HepG2 (cell line): ENCODE measurements at regions not wholly inside any gene's neighbourhood (a gene's known extent, or its start where the extent isn't known, plus 50 kb on each side); places are given as distances from the start of the nearest gene placed in this dataset.

Source experiments
- CCAR2 ChIP-seq: fragments of 200-400 bp; formaldehyde crosslinking; optimal IDR thresholded peaks from 2 replicates; pipeline ENCODE3; 2018; ENCODE audit warnings: low read depth, mild to moderate bottlenecking, low read length, moderate library complexity
- CREM ChIP-seq, 2 experiments: sonication (generic) in 1 of 2; formaldehyde crosslinking in 1 of 2; IDR thresholded peaks; 2 replicates each; pipeline versions ENCODE4 v1.4.0 to v1.6.1; 2016 to 2020; ENCODE audit warnings: antibody characterized with exemption in 1 of 2, mild to moderate bottlenecking in 1 of 2, missing genetic modification reagents in 1 of 2
- CTCF ChIP-seq: sonication (generic); formaldehyde crosslinking; IDR thresholded peaks from 2 replicates; pipeline ENCODE4 v1.5.0; 2020; ENCODE audit warnings: mild to moderate bottlenecking, missing genetic modification reagents, moderate library complexity
- IRF2 ChIP-seq: IDR thresholded peaks from 2 replicates; pipeline ENCODE4 v1.6.1; 2018; ENCODE audit warnings: missing genetic modification reagents, missing compliant biosample characterization
- JUND ChIP-seq: sonication (generic); formaldehyde crosslinking; IDR thresholded peaks from 2 replicates; pipeline ENCODE4 v1.8.0; 2022; ENCODE audit warnings: mild to moderate bottlenecking, missing genetic modification reagents
- KLF9 ChIP-seq: IDR thresholded peaks from 2 replicates; pipeline ENCODE4 v1.6.1; 2016; ENCODE audit warnings: low read depth
- NR2C2 ChIP-seq: sonication (generic); formaldehyde crosslinking; IDR thresholded peaks from 2 replicates; pipeline ENCODE4 v1.4.0; 2020; ENCODE audit warnings: missing genetic modification reagents, mild to moderate bottlenecking, moderate library complexity, borderline replicate concordance
- SRY ChIP-seq: sonication (generic); formaldehyde crosslinking; IDR thresholded peaks from 2 replicates; pipeline ENCODE4 v1.8.0; 2022; ENCODE audit warnings: mild to moderate bottlenecking, missing genetic modification reagents
- TAF15 ChIP-seq: fragments of 200-400 bp; formaldehyde crosslinking; IDR thresholded peaks from one replicate; pipeline ENCODE4 v1.6.1; 2018; ENCODE audit warnings: mild to moderate bottlenecking, low read depth, low read length; ENCODE audit not compliant: poor library complexity, severe bottlenecking
- ZNF234 ChIP-seq: sonication (generic); formaldehyde crosslinking; conservative IDR thresholded peaks from 2 replicates; pipeline ENCODE4 v1.5.1; 2020; ENCODE audit warnings: mild to moderate bottlenecking, missing genetic modification reagents
- ZNF432 ChIP-seq: sonication (generic); formaldehyde crosslinking; IDR thresholded peaks from 2 replicates; pipeline ENCODE4 v1.5.0; 2020; ENCODE audit warnings: missing genetic modification reagents, mild to moderate bottlenecking, borderline replicate concordance

- TF ChIP-seq TAF15 (no peak), CCAR2 (no peak), SRY (CRISPR knock-in tag) (no peak), ZNF234 (CRISPR knock-in tag) (no peak), CREM (IDR thresholded peaks at IDR 0.05) (no peak), CREM (CRISPR knock-in tag; IDR thresholded peaks at IDR 0.05) (no peak), IRF2 (CRISPR knock-in tag) (no peak), NR2C2 (CRISPR knock-in tag) (no peak), CTCF (no peak), KLF9 (CRISPR knock-in tag) (no peak), JUND (CRISPR knock-in tag) (no peak), ZNF432 (CRISPR knock-in tag) (no peak)
Observed at GRCh38 chr20:34181484-34181883, 59.7 kb upstream of the ASIP start.
